CD4-positive, alpha-beta T cell treated with Interleukin-4 for 4 hours (primary cell): ENCODE measurements at regions not wholly inside any gene's neighbourhood (a gene's known extent, or its start where the extent isn't known, plus 50 kb on each side); places are given as distances from the start of the nearest gene placed in this dataset.

Experiments
- DNase-seq: peaks from one replicate; pipeline ENCODE4 v3.0.0-alpha.2; 2020

DNA sequence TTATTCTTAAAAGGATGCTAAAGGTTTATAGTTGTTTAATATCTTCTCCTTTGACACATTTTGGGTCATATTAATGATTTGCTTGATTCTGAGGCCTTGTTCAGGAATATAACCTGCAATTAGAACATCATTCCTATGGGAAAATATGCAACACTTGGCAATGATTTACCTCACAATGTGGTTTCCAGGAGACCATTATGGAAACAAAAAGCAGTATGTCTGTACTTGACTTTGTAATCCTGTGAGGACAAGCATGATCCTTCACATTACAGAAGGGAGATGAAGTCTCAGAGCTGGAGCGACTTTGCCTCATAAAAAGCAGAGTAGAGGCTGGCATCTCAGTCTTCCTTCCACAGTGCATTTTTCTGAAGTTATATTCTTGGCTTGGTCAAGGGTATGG is 57.0 kb upstream of the CDCA7L start:
- no peak for DNase-seq

DNA sequence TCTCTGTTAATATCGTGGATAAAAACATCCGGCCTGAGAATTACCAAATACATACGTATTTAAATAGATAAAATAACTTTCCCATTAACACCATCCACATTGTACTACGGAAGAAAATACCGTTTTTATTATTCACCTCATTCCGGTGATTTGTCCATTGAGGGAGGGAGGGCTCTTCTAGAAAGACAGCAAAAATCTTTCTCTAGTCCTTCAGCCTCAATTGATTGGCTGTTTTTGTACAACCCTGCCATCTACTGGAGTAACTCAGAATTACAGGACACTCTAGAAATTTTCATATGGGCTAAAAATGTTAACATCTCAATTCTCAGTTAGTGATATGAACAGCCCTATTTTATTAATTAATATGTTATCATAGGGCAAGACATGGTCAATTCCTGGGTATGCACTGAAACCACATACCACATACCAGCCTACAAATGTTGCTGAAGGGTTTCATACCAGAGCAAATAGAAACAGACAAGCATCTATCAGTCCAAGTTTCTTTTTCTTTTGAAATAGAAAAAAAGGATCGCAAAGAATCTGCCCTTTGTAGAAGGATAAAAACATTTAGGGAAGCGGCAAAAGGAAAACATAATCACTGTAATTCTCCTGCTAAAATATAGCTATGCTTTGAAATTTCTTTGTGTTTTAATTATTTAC is 55.8 kb upstream of the CDCA7L start:
- peak; percentile 65 for DNase-seq

DNA sequence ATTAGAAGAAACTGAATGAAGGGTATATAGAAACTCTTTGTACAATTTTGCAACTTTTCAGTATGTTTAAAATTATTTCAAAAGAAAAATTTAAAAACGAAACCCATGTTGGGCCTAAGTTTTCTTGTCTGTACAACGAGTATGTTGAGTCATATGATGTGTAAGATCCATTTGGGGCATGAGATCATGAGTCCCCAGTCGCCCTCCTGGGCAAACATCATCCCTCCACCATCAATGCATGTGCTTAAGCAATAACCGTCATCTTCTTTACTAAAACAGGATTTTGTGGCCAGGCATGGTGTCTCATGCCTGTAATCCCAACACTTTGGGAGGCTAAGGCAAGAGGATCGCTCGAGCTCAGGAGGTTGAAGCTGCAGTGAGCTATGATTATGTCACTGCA is 54.2 kb upstream of the CDCA7L start:
- DNase-seq, result no peak

DNA sequence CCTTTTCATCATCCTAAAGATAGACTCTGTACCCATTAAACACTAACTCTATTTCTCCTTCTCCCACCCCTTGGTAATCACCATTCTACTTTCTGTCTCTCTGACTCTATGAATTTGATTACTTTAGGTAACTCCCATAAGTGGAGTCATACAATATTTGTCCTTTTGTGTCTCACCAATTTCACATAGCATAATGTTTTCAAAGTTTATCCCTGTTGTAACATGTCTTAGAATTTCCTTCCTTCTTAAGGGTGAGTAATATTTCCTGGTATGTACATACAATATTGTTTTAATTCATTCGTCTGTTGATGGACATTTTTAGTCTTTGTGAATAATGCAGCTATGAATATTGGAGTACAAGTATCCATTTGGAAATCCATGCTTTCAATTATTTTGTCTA is 50.9 kb upstream of the CDCA7L start:
- no peak for DNase-seq
